Fibroblast of skin of right biceps (primary cell): ENCODE measurements at regions not wholly inside any gene's neighbourhood (a gene's known extent, or its start where the extent isn't known, plus 50 kb on each side); places are given as distances from the start of the nearest gene placed in this dataset.
A peak's percentile ranks its signal among the peaks of the same experiment; 100 is the strongest.

ENCODE experiments used
- DNase-seq: peaks from one replicate; pipeline ENCODE4 v3.0.0-alpha.2; 2013

- peak; percentile 97 for DNase-seq
These were observed 119.3 kb upstream of the GJB6 start for GRCh38 chr13:20351281-20352022.

DNA sequence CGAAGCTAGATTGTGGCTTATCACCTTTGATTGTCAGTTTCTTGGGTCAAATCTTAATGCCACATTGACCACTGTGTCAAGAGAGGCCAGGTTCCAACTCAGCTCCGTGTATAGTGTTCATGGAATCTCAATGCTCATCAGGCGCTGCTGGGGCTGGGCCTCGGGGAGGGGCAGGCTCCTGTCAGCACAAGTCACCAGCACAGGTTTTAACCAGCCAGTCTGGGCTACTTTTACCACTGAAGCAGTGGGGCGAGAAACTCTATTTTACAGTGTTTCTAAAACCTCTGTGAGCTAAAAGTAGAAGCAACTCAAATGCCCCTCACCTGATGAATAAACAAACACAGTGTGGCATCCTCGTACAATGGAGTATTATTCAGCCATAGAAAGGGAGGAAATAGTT lies 118.7 kb upstream of the GJB6 start:
- DNase-seq: no peak

GRCh38 chr13:20350382-20350763 lies 118.3 kb upstream of the GJB6 start:
- DNase-seq: no peak

- no peak for DNase-seq
These were observed 117.7 kb upstream of the GJB6 start for GRCh38 chr13:20349564-20350381.

DNA sequence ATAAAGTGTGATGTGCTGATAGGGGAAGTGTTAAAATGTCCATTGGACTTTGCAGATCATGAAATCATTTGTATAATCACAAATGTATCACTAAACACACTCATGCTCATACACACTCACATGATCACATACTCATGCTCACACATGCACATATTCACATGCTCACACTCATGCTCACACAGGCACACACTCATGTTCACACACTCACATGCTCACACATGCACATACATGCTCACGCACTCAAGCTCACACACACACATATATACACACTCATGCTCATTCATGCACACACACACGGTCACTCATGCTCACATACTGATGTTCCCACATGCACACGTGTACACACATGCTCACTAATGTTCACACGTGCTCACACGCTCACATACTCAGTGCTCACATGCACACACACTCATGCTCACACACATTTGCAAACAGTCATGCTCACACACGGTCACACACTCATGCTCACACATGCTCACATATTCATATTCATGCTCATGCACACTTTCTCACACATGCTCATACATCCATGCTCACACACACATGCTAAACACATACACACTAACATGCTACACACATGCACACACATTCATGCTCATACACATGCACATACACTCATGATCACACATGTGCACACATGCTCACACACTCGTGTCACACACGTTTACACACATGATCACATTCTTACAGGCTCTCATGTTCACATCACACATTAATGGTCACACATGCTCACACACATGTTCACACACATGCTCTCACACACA lies 116.7 kb upstream of the GJB6 start:
- no peak for DNase-seq

DNA sequence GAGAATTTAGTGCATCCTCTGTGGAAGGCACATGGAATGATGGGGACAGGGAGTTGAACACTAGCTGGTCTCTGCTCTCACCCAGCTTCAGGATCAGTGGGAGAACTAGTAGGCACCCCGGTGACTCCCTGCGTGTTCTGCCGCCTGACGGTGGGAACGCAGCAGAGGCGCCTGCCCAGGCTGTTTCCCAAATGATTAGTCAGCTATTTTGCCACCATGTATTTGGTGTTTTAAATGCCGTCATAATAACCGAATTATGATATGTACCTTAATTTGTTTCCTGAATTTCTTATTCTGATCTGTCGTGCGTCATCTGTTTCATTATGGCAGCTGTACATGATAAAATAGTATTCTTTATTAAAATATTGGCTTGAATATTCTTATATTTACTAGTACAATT lies 115.9 kb upstream of the GJB6 start:
- DNase-seq: no peak

- DNase-seq: no peak
These were observed 112.8 kb upstream of the GJB6 start for GRCh38 chr13:20344836-20345490.

- no peak for DNase-seq
These were observed 110.2 kb upstream of the GJB6 start for GRCh38 chr13:20342311-20342710.

GRCh38 chr13:20340759-20341171 lies 108.6 kb upstream of the GJB6 start:
- peak; percentile 33 for DNase-seq

DNA sequence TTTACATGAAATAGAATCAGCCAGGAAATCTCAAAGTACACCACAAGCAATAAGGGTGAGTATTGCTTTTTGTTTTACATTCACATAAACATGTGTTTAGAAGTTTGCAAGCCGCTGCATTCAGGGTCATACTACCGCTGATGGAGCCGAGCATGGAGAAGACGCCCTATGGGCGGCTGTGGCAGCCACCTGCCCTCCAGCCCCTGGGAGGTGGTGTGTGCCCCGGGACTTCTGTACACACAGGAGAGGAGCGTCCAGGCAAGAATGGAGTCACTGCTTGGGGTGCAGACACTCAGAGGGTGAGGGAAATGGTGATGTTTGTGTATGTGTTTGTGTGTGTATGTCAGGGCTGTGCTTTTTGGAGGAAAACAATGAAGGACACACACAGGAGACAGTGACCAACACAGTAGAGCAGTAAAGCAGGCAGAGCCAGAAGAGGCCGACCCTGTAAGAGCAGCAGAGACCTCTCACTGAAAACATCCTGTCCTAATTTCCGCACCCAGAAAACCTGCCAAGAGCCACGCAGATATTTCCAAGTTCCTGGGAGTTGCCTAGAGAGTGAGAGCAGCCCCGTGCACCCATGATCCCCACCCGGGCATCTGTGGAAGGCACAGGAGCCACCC lies 108.1 kb upstream of the GJB6 start:
- no peak for DNase-seq

- DNase-seq: no peak
These were observed 105.9 kb upstream of the GJB6 start for GRCh38 chr13:20337884-20338551.

DNA sequence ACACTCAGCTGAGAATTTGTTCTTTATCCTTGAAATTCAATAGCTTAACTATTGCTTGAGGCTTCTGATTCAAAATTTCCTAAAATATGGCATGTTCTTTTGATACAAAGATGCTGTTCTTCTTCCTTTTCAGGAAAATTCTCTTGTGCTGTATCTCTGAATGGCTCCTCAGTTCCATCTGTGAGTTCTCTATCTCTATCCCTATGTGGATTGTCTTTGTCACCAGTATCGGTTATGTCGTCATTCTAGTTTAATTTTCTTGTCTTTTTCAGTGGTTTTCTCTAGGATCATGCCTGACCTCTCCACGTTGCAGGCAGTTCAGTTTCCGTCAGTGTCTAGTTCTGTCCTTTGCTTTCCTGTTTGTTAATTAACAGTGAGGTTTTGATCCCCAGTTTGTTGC lies 104.6 kb upstream of the GJB6 start:
- DNase-seq: no peak

DNA sequence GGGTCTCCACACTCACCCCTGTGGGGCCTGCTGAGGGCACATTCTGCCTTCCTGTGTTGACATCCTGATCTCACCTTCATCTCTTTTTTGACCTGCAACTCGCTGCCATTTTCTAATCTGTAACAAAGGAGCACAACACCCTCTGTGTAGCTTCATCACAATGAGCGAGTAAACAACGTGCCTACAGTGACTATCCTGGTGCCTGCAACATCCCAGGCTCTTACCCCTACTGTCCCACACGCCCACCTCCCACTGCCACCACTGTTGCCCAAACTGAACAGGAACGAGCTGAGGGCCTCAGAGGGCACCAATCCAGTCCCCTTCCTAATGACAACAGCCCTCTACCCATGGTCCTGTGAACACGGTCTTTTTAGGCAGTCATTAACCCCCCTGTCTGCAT lies 102.2 kb upstream of the GJB6 start:
- no peak for DNase-seq

DNA sequence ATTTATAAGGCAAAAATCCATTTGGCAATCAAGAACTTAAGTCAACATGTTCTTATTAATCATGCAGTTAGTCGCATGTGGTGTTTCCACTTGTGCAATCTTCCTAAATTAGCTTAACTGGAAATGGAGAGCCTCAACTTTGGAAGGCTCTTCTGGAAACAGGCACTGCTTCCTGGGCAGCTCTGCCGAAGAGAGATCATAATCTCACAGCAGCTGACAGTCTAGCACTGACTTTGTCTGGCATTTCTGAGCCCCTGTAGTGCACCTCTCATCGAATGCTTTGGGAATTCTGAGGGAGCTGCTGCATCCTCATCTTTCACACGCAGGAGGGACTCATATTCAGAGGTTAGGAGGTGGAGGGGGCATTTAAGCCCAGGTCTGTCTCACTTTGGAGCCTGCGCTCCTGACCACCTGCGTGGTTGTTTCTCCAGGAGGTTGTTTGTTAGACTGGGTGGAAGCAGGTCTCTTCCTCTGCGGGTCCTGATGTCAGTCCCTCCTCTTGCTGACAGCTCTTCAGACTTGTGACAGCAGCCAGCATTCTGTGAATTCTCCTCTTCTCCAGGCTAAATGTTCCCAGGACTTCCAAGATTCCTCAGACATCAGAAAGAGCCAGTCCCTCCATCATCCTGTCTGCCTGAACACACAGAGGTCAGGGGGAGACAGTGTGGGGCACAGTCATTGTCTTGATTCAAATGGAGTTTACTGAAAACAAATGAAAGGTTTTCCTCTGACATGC lies 100.4 kb upstream of the GJB6 start:
- peak; percentile 49 for DNase-seq

DNA sequence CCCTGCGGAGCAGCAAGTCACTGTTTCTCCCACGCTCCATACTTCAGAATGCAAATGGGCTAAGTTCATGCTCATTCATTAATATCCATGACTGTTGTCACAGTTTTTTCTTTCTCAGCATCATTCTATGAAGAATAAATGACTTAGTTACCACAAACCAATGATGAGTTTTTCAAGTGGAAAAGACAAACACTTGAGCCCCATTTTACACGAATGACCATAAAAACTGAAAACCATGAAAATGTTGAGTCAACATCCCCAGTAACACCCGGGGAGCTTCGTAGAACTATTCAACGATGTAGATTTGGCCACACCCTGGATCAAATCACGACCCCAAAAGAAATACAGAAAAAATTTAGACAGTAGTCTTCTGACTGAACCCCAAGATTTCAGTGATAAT lies 99.8 kb upstream of the GJB6 start:
- no peak for DNase-seq

GRCh38 chr13:20331419-20331818 lies 99.3 kb upstream of the GJB6 start:
- DNase-seq: no peak

DNA sequence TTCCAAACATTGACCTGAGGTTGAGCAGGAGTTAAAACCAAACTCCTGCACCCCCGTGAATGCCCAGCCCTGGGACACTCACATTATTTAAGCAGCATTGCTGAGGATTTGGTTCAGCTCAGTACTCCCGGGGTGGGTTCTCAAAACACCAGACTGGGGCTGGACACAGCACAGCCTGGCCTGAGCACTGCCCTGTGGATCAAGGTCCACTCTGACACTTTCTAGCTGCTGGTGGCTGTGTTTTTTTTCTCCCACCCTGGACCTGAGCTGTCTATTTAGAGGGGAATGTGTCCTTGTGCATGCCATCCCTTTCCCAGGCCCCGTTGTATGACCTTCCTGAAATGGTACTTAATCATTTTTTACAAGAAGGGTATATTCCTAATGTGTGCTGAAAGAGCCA lies 94.7 kb upstream of the GJB6 start:
- no peak for DNase-seq

GRCh38 chr13:20326276-20326675 lies 94.2 kb upstream of the GJB6 start:
- no peak for DNase-seq

GRCh38 chr13:20320885-20321284 lies 88.8 kb upstream of the GJB6 start:
- DNase-seq: no peak

DNA sequence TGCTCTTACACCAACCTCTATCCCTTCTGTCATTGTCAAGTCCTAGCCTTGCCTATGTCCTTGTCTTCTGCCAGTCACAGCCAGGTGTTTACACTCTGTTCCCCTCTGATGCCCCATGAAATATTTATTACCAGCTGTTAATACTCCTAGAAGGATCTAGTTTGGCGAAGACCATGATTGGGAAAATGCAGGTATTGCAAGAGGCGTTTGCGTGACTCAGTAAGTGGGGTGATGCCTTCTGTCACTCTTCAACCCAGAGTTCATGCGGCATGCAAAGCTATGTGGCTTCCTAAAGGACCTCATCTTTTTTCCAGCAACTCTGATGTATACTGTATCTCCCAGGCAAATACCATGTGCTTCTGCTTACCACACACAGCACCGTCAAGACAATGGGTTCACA lies 81.8 kb upstream of the GJB6 start:
- DNase-seq: no peak

GRCh38 chr13:20312292-20312691 lies 80.2 kb upstream of the GJB6 start:
- DNase-seq: no peak
